Karpas-422 (cell line): ENCODE measurements at regions not wholly inside any gene's neighbourhood (a gene's known extent, or its start where the extent isn't known, plus 50 kb on each side); places are given as distances from the start of the nearest gene placed in this dataset.

Source experiments
- DNase-seq: peaks from one replicate; pipeline ENCODE4 v3.0.0-alpha.2; 2015
- H2AFZ ChIP-seq: fragments of 200-600 bp; sonication (generic); 2 replicates; pipeline ENCODE4 v1.6.1; 2014; ENCODE audit warnings: antibody characterized with exemption, low read length, mixed read lengths
- H3K27ac ChIP-seq: fragments of 200-600 bp; sonication (generic); 2 replicates; pipeline ENCODE4 v1.5.1; 2014; ENCODE audit warnings: mild to moderate bottlenecking, low read length, moderate library complexity
- H3K27me3 ChIP-seq: fragments of 200-600 bp; sonication (generic); 2 replicates; pipeline ENCODE4 v1.6.1; 2014; ENCODE audit warnings: low read length, mixed read lengths
- H3K36me3 ChIP-seq: fragments of 200-600 bp; sonication (generic); 2 replicates; pipeline ENCODE4 v1.6.1; 2014; ENCODE audit warnings: low read length, mixed read lengths; ENCODE audit not compliant: insufficient read depth
- H3K4me1 ChIP-seq: fragments of 200-600 bp; sonication (generic); 2 replicates; pipeline ENCODE4 v1.6.1; 2014; ENCODE audit warnings: mild to moderate bottlenecking, low read length, mixed read lengths
- H3K4me2 ChIP-seq: fragments of 200-600 bp; sonication (generic); 2 replicates; pipeline ENCODE4 v1.6.1; 2014; ENCODE audit warnings: low read length, low read depth, mild to moderate bottlenecking; ENCODE audit not compliant: poor library complexity, severe bottlenecking
- H3K4me3 ChIP-seq: fragments of 200-600 bp; sonication (generic); 2 replicates; pipeline ENCODE4 v1.5.1; 2014; ENCODE audit warnings: mild to moderate bottlenecking, antibody characterized with exemption, low read length, mixed read lengths
- H3K79me2 ChIP-seq: fragments of 200-600 bp; sonication (generic); 2 replicates; pipeline ENCODE4 v1.6.1; 2014; ENCODE audit warnings: mild to moderate bottlenecking, low read length, mixed read lengths
- H3K9ac ChIP-seq: fragments of 200-600 bp; sonication (generic); 2 replicates; pipeline ENCODE4 v1.6.0; 2014; ENCODE audit warnings: low read length
- H3K9me2 ChIP-seq: fragments of 200-600 bp; sonication (generic), shearing (Covaris generic); replicated peaks from 2 replicates; pipeline ENCODE4 v1.6.0; 2014; ENCODE audit warnings: mild to moderate bottlenecking, low read length, moderate library complexity; ENCODE audit not compliant: insufficient read depth
- H3K9me3 ChIP-seq: fragments of 300-700, 200-600 bp; sonication (generic); 2 replicates; pipeline ENCODE4 v1.6.1; 2014; ENCODE audit warnings: low read length, mixed read lengths
- H4K20me1 ChIP-seq: fragments of 200-600 bp; sonication (generic); 2 replicates; pipeline ENCODE4 v1.6.1; 2014; ENCODE audit warnings: mild to moderate bottlenecking, antibody characterized with exemption, low read length, low read depth; ENCODE audit not compliant: insufficient read depth

- no peak for DNase-seq
- Histone ChIP-seq H4K20me1 (no peaks in the 10 kb centered on the region), H3K4me2 (no peak overlapping the region), H3K9ac (no peak overlapping the region), H3K4me1 (no peaks in the 10 kb centered on the region), H3K9me2 (no peaks in the 10 kb centered on the region), H3K79me2 (no peaks in the 10 kb centered on the region), H3K9me3 (no peaks in the 10 kb centered on the region), H3K4me3 (no peak overlapping the region), H3K27me3 (no peaks in the 10 kb centered on the region), H3K27ac (no peak overlapping the region), H3K36me3 (no peaks in the 10 kb centered on the region), H2AFZ (no peak overlapping the region)
These were observed 138.9 kb downstream of the OLFM4 start for GRCh38 chr13:53167561-53167960.

DNA sequence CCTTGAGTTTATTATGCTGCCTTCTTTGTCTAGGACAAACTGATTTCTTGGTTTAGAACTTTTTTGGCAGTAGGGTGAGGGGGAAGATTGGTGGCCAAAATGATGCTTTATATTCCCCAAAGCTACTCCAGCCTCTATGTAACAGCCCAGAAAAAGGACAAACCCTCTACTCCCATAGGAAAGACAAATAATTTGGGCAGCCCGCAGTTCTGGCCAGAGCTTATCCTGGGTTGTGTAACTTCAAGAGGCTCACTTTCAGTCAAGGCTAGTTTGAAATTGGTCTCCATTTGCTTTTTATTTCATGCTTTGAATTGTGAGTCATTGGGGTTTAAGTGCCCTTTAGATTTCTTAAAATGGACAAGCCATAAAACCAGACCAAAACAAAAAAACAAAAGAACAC, 142.3 kb downstream of the OLFM4 start:
- Histone ChIP-seq H3K4me3 (no peak overlapping the region), H4K20me1 (no peaks in the 10 kb centered on the region), H3K27me3 (0 out of 2 replicates have a peak, but pooled peaks cover 2% of the 10 kb centered on the region), H3K9me2 (no peaks in the 10 kb centered on the region), H3K79me2 (no peaks in the 10 kb centered on the region), H3K36me3 (no peaks in the 10 kb centered on the region), H3K4me2 (no peak overlapping the region), H3K27ac (no peak overlapping the region), H3K4me1 (no peaks in the 10 kb centered on the region), H3K9ac (no peak overlapping the region), H3K9me3 (no peaks in the 10 kb centered on the region), H2AFZ (no peak overlapping the region)
- no peak for DNase-seq

GRCh38 chr13:53174545-53174944, 145.9 kb downstream of the OLFM4 start:
- Histone ChIP-seq H4K20me1 (no peaks in the 10 kb centered on the region), H3K79me2 (no peaks in the 10 kb centered on the region), H3K9me3 (no peaks in the 10 kb centered on the region), H3K27me3 (0 out of 2 replicates have a peak, but pooled peaks cover 2% of the 10 kb centered on the region), H3K9me2 (no peaks in the 10 kb centered on the region), H3K4me2 (no peak overlapping the region), H3K27ac (no peak overlapping the region), H3K36me3 (no peaks in the 10 kb centered on the region), H3K4me3 (no peak overlapping the region), H3K4me1 (no peaks in the 10 kb centered on the region), H3K9ac (no peak overlapping the region), H2AFZ (no peak overlapping the region)
- DNase-seq, result no peak

DNA sequence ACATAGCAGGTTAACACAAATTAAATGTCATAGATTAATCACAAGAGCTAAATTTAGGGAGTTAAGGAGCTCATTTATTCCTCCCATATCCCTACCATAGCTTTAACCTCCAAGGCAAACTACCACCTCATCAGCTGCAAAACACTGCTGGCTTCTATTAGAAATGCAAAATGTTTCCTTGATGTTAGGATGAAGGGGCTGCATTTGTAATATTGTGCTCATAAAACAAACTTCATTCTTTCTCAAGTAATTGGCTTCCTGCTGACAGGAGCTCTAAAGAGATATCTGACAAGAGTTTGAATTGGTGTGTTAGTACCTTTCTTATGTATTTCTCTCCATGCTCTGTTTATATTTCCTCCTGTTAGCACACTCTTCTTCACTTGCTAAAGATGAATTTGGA, 152.1 kb downstream of the OLFM4 start:
- no peaks in the 10 kb centered on the region for H4K20me1 ChIP-seq
- no peak for DNase-seq
- H3K4me1 ChIP-seq, result no peaks in the 10 kb centered on the region
- no peaks in the 10 kb centered on the region for H3K27me3 ChIP-seq
- no peak overlapping the region for H3K4me2 ChIP-seq
- no peak overlapping the region for H3K27ac ChIP-seq
- no peaks in the 10 kb centered on the region for H3K79me2 ChIP-seq
- no peaks in the 10 kb centered on the region for H3K9me2 ChIP-seq
- H3K9ac ChIP-seq, result no peak overlapping the region
- no peak overlapping the region for H2AFZ ChIP-seq
- no peaks in the 10 kb centered on the region for H3K36me3 ChIP-seq
- H3K4me3 ChIP-seq, result no peak overlapping the region
- H3K9me3 ChIP-seq, result no peaks in the 10 kb centered on the region

GRCh38 chr13:53182724-53183123, 154.1 kb downstream of the OLFM4 start:
- Histone ChIP-seq H3K4me3 (no peak overlapping the region), H3K4me2 (no peak overlapping the region)

DNA sequence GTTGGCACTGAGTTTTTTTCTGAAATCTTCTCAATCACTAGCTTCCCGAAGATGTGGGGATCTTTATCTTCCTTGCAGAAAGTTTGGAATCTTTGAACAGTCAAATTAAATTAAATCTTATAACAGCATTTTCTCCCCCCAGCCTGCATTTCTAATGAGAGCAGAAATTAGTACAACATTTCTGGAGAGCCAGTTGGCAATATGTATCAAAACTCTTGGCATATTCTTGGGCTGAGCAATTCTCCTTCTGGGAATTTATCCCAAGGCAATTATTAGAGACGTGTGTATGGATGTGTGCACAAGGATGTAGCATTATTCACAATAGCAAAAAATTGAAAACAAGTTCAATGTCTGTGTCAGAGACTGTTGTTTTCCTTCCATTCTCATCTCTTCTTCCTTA, 159.5 kb downstream of the OLFM4 start:
- Histone ChIP-seq H3K9ac (no peak overlapping the region), H3K36me3 (no peaks in the 10 kb centered on the region), H4K20me1 (no peaks in the 10 kb centered on the region), H3K4me2 (no peak overlapping the region), H3K27me3 (no peaks in the 10 kb centered on the region), H3K9me3 (no peaks in the 10 kb centered on the region), H3K27ac (no peak overlapping the region), H3K4me3 (no peak overlapping the region), H3K4me1 (no peaks in the 10 kb centered on the region), H3K79me2 (no peaks in the 10 kb centered on the region), H2AFZ (no peak overlapping the region), H3K9me2 (no peaks in the 10 kb centered on the region)
- DNase-seq, result no peak

More at GRCh38 chr13:53182724-53183123, 154.1 kb downstream of the OLFM4 start:
- H3K9me3 ChIP-seq, result no peaks in the 10 kb centered on the region
- no peaks in the 10 kb centered on the region for H3K4me1 ChIP-seq
- no peaks in the 10 kb centered on the region for H3K9me2 ChIP-seq
- H4K20me1 ChIP-seq, result no peaks in the 10 kb centered on the region
- H2AFZ ChIP-seq, result no peak overlapping the region
- no peaks in the 10 kb centered on the region for H3K36me3 ChIP-seq
- no peak overlapping the region for H3K27ac ChIP-seq
- DNase-seq, result no peak
- no peak overlapping the region for H3K9ac ChIP-seq
- no peaks in the 10 kb centered on the region for H3K27me3 ChIP-seq
- no peaks in the 10 kb centered on the region for H3K79me2 ChIP-seq

GRCh38 chr13:53189162-53189561, 160.5 kb downstream of the OLFM4 start:
- Histone ChIP-seq H4K20me1 (no peaks in the 10 kb centered on the region), H3K4me3 (no peak overlapping the region), H2AFZ (no peak overlapping the region), H3K4me2 (no peak overlapping the region), H3K9me3 (no peaks in the 10 kb centered on the region), H3K9ac (no peak overlapping the region), H3K27me3 (no peaks in the 10 kb centered on the region), H3K36me3 (no peaks in the 10 kb centered on the region), H3K79me2 (no peaks in the 10 kb centered on the region), H3K27ac (no peak overlapping the region), H3K9me2 (no peaks in the 10 kb centered on the region), H3K4me1 (no peaks in the 10 kb centered on the region)
- DNase-seq, result peak; percentile 53

- Histone ChIP-seq H3K27me3 (no peaks in the 10 kb centered on the region), H4K20me1 (no peaks in the 10 kb centered on the region), H3K9ac (no peak overlapping the region), H3K27ac (no peak overlapping the region), H3K9me2 (no peaks in the 10 kb centered on the region), H3K4me2 (no peak overlapping the region), H3K79me2 (no peaks in the 10 kb centered on the region), H3K9me3 (no peaks in the 10 kb centered on the region), H3K4me1 (no peaks in the 10 kb centered on the region), H3K36me3 (no peaks in the 10 kb centered on the region), H2AFZ (no peak overlapping the region), H3K4me3 (no peak overlapping the region)
- DNase-seq, result no peak
These were observed 162.5 kb downstream of the OLFM4 start for GRCh38 chr13:53191091-53191490.

DNA sequence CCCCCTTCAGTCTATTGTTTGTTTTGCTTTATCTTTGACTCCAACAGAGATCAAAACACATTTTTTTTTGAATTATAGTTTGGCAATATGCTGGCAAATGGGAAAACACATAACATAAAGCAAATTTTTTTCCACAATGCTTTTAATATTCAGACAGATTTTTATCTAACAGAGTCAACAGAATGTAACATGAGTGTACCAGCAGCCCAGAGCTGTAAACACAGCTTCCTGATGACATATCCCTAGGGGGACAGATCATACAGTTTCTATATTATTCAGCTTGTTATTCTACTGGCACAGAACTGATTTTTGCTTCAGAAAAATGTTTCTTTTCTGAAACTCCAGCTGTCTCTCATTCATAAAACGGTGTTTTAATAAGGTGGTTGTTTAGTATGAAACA, 168.8 kb downstream of the OLFM4 start:
- no peaks in the 10 kb centered on the region for H3K27me3 ChIP-seq
- no peak overlapping the region for H2AFZ ChIP-seq
- no peak for DNase-seq
- no peak overlapping the region for H3K4me3 ChIP-seq
- no peaks in the 10 kb centered on the region for H3K9me2 ChIP-seq
- no peaks in the 10 kb centered on the region for H4K20me1 ChIP-seq
- H3K27ac ChIP-seq, result no peak overlapping the region
- H3K4me2 ChIP-seq, result no peak overlapping the region
- H3K79me2 ChIP-seq, result no peaks in the 10 kb centered on the region
- no peak overlapping the region for H3K9ac ChIP-seq
- no peaks in the 10 kb centered on the region for H3K36me3 ChIP-seq
- H3K4me1 ChIP-seq, result no peaks in the 10 kb centered on the region
- no peaks in the 10 kb centered on the region for H3K9me3 ChIP-seq
